Karpas-422 (cell line): ENCODE measurements at regions not wholly inside any gene's neighbourhood (a gene's known extent, or its start where the extent isn't known, plus 50 kb on each side); places are given as distances from the start of the nearest gene placed in this dataset.
"Not testable (repeated sequence)": the region's sequence is repeated elsewhere in the genome, so short reads cannot be mapped to it uniquely, and the experiment has no call there.

Experiments used
- DNase-seq: peaks from one replicate; pipeline ENCODE4 v3.0.0-alpha.2; 2015
- H2AFZ ChIP-seq: fragments of 200-600 bp; sonication (generic); 2 replicates; pipeline ENCODE4 v1.6.1; 2014; ENCODE audit warnings: antibody characterized with exemption, low read length, mixed read lengths
- H3K27ac ChIP-seq: fragments of 200-600 bp; sonication (generic); 2 replicates; pipeline ENCODE4 v1.5.1; 2014; ENCODE audit warnings: mild to moderate bottlenecking, low read length, moderate library complexity
- H3K27me3 ChIP-seq: fragments of 200-600 bp; sonication (generic); 2 replicates; pipeline ENCODE4 v1.6.1; 2014; ENCODE audit warnings: low read length, mixed read lengths
- H3K36me3 ChIP-seq: fragments of 200-600 bp; sonication (generic); 2 replicates; pipeline ENCODE4 v1.6.1; 2014; ENCODE audit warnings: low read length, mixed read lengths; ENCODE audit not compliant: insufficient read depth
- H3K4me1 ChIP-seq: fragments of 200-600 bp; sonication (generic); 2 replicates; pipeline ENCODE4 v1.6.1; 2014; ENCODE audit warnings: mild to moderate bottlenecking, low read length, mixed read lengths
- H3K4me2 ChIP-seq: fragments of 200-600 bp; sonication (generic); 2 replicates; pipeline ENCODE4 v1.6.1; 2014; ENCODE audit warnings: low read length, low read depth, mild to moderate bottlenecking; ENCODE audit not compliant: poor library complexity, severe bottlenecking
- H3K4me3 ChIP-seq: fragments of 200-600 bp; sonication (generic); 2 replicates; pipeline ENCODE4 v1.5.1; 2014; ENCODE audit warnings: mild to moderate bottlenecking, antibody characterized with exemption, low read length, mixed read lengths
- H3K79me2 ChIP-seq: fragments of 200-600 bp; sonication (generic); 2 replicates; pipeline ENCODE4 v1.6.1; 2014; ENCODE audit warnings: mild to moderate bottlenecking, low read length, mixed read lengths
- H3K9ac ChIP-seq: fragments of 200-600 bp; sonication (generic); 2 replicates; pipeline ENCODE4 v1.6.0; 2014; ENCODE audit warnings: low read length
- H3K9me2 ChIP-seq: fragments of 200-600 bp; sonication (generic), shearing (Covaris generic); replicated peaks from 2 replicates; pipeline ENCODE4 v1.6.0; 2014; ENCODE audit warnings: mild to moderate bottlenecking, low read length, moderate library complexity; ENCODE audit not compliant: insufficient read depth
- H3K9me3 ChIP-seq: fragments of 300-700, 200-600 bp; sonication (generic); 2 replicates; pipeline ENCODE4 v1.6.1; 2014; ENCODE audit warnings: low read length, mixed read lengths
- H4K20me1 ChIP-seq: fragments of 200-600 bp; sonication (generic); 2 replicates; pipeline ENCODE4 v1.6.1; 2014; ENCODE audit warnings: mild to moderate bottlenecking, antibody characterized with exemption, low read length, low read depth; ENCODE audit not compliant: insufficient read depth

DNA sequence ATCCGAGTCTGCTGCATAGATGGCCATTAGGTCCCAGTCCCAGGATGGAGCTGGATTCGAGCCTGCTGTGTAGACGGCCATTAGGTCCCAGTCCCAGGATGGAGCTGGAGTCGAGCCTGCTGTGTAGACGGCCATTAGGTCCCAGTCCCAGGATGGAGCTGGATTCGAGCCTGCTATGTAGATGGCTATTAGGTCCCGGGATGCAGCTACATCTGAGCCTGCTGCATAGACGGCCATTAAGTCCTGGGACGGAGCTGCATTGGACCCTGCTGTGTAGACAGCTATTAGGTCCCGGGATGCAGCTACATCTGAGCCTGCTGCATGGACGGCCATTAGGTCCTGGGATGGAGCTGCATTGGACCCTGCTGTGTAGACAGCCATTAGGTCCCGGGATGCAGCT is 112.2 kb upstream of the PPP2R3B start:
- not testable (repeated sequence) for H3K9me3 ChIP-seq, H3K9ac ChIP-seq, DNase-seq, H4K20me1 ChIP-seq, H2AFZ ChIP-seq, H3K36me3 ChIP-seq, H3K79me2 ChIP-seq, H3K4me2 ChIP-seq, H3K4me3 ChIP-seq, H3K9me2 ChIP-seq, H3K27me3 ChIP-seq, H3K27ac ChIP-seq, H3K4me1 ChIP-seq

DNA sequence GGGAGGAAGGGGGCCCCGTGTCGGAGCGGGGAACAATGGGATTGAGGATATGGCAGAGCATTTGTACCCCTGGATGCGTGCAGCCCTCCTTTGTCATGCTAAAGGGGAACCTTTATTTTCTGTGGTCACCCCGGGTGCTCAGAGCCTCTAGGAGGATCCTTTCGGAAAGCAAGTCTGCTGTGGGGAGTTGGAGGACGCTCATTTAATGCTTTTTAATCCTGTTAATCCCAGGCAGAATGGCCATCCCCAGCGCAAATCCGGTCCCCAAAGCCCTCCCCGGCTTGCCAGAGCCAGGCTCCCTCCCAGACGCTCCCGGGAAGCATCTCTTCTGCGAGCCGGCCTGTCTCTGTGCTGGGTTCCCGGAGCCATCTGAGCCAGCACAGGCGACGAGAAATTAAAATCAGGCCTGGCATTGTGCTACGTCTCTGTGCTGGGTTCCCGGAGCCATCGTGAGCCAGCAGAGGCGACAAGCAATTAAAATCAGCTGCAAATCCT is 113.2 kb upstream of the PPP2R3B start:
- H3K27me3 ChIP-seq: no peaks in the 10 kb centered on the region
- no peak overlapping the region for H3K4me2 ChIP-seq
- H3K9ac ChIP-seq: no peak overlapping the region
- no peaks in the 10 kb centered on the region for H3K79me2 ChIP-seq
- no peak for DNase-seq
- no peak overlapping the region for H3K27ac ChIP-seq
- H3K9me2 ChIP-seq: no peaks in the 10 kb centered on the region
- H3K36me3 ChIP-seq: no peaks in the 10 kb centered on the region
- no peaks in the 10 kb centered on the region for H4K20me1 ChIP-seq
- H2AFZ ChIP-seq: no peak overlapping the region
- H3K4me3 ChIP-seq: no peak overlapping the region
- H3K9me3 ChIP-seq: no peaks in the 10 kb centered on the region
- H3K4me1 ChIP-seq: no peaks in the 10 kb centered on the region

DNA sequence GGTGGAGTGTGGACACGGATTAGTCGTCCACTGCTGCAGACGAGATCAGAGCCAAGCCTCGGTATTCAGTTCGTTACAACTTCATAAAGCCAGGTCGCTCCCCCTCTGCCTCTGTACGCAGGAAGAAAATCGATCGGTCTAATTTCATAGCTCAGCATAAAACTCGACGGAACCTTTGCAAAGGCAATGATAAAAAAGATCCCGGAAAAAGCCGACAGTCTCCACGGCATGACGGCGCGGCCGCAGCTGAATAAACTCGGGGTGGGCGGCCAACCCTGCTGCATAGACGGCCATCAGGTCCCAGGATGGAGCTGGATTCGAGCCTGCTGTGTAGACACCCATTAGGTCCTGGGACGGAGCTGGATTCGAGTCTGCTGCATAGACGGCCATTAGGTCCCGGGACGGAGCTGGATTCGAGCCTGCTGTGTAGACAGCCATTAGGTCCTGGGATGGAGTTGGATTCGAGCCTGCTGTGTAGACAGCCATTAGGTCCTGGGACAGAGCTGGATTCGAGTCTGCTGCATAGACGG is 113.8 kb upstream of the PPP2R3B start:
- Histone ChIP-seq H3K9me3 (no peaks in the 10 kb centered on the region), H3K4me2 (no peak overlapping the region), H3K27ac (no peak overlapping the region), H3K4me1 (no peaks in the 10 kb centered on the region), H3K4me3 (no peak overlapping the region), H4K20me1 (no peaks in the 10 kb centered on the region), H3K27me3 (no peaks in the 10 kb centered on the region), H3K79me2 (no peaks in the 10 kb centered on the region), H3K9me2 (no peaks in the 10 kb centered on the region), H2AFZ (no peak overlapping the region), H3K36me3 (no peaks in the 10 kb centered on the region), H3K9ac (no peak overlapping the region)
- no peak for DNase-seq

DNA sequence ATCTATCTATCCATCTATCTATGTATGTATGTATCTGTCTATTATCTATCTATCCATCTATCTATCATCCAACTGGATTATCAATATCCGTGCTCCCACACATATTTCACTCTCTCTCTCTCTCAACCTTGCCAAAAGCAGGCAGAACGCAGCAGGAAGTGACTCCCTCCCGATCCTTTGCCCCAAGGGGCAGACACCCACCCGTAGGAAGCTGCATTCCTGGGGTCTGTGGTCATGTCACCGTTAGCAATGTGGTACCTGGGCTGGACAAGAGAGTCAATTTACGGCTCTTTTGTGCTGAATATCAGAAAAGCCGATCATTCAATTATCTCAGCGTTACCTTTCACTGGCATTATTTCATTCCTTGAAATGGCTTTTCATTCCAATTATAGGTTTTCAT is 119.6 kb upstream of the PPP2R3B start:
- no peak overlapping the region for H3K27ac ChIP-seq
- no peak overlapping the region for H3K4me3 ChIP-seq
- no peak overlapping the region for H2AFZ ChIP-seq
- no peaks in the 10 kb centered on the region for H3K4me1 ChIP-seq
- no peaks in the 10 kb centered on the region for H3K79me2 ChIP-seq
- no peaks in the 10 kb centered on the region for H3K9me3 ChIP-seq
- no peaks in the 10 kb centered on the region for H4K20me1 ChIP-seq
- no peak overlapping the region for H3K9ac ChIP-seq
- H3K4me2 ChIP-seq: no peak overlapping the region
- no peaks in the 10 kb centered on the region for H3K9me2 ChIP-seq
- H3K27me3 ChIP-seq: no peaks in the 10 kb centered on the region
- DNase-seq: no peak
- H3K36me3 ChIP-seq: no peaks in the 10 kb centered on the region

DNA sequence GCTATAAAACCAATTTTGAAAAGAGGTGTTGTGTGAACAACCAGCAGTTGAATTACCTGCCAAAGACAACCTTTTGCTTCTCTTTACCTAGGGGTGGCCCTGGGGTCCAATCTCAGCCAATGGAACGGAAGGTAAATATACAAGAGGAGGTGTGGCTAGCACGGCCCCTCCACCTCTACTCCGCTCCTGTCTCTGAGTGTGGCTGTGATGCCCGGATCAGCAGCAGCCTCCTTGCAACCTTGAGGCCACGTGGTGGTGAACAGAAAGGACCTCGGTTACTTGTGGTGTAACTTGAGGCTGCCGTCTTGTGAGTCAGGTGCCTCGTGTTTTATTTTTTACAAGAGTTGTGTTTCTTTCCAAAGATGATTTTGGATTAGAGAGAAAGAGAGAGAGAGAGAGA is 121.5 kb upstream of the PPP2R3B start:
- DNase-seq: no peak
- H4K20me1 ChIP-seq: no peaks in the 10 kb centered on the region
- H3K27me3 ChIP-seq: no peaks in the 10 kb centered on the region
- H3K4me3 ChIP-seq: no peak overlapping the region
- H3K4me2 ChIP-seq: no peak overlapping the region
- no peak overlapping the region for H3K27ac ChIP-seq
- no peaks in the 10 kb centered on the region for H3K9me3 ChIP-seq
- no peaks in the 10 kb centered on the region for H3K9me2 ChIP-seq
- no peaks in the 10 kb centered on the region for H3K79me2 ChIP-seq
- no peaks in the 10 kb centered on the region for H3K4me1 ChIP-seq
- no peak overlapping the region for H2AFZ ChIP-seq
- no peaks in the 10 kb centered on the region for H3K36me3 ChIP-seq
- no peak overlapping the region for H3K9ac ChIP-seq

DNA sequence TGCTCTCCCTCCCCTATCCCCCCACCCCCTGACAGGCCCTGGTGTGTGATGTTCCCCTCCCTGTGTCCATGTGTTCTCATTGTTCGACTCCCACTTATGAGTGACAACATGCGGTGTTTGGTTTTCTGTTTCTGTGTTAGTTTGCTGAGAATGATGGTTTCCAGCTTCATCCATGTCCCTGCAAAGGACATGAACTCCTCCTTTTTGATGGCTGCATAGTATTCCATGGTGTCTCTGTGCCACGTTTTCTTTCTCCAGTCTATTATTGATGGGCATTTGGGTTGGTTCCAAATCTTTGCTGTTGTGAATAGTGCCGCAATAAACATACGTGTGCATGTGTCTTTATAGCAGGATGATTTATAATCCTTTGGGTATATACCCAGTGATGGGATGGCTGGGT is 121.8 kb upstream of the SHOX start:
- H3K27ac ChIP-seq, H3K9ac ChIP-seq: not testable (repeated sequence)

DNA sequence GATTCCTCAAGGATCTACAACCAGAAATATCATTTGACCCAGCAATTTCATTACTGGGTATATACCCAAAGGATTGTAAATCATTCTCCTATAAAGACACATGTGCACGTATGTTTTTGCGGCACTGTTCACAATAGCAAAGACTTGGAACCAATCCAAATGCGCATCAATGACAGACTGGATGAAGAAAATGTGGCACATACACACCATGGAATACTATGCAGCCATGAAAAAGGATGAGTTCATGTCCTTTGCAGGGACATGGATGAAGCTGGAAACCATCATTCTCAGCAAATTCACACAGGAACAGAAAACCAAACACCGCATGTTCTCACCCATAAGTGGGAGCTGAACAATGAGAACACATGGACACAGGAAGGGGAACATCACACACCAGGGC is 119.5 kb upstream of the SHOX start:
- not testable (repeated sequence) for H4K20me1 ChIP-seq, H3K27me3 ChIP-seq, H3K9me2 ChIP-seq, H3K9me3 ChIP-seq, H3K27ac ChIP-seq, DNase-seq, H2AFZ ChIP-seq, H3K9ac ChIP-seq, H3K4me3 ChIP-seq, H3K36me3 ChIP-seq, H3K4me2 ChIP-seq, H3K79me2 ChIP-seq, H3K4me1 ChIP-seq

More for the DNA sequence above, 121.8 kb upstream of the SHOX start:
- DNase-seq, H3K4me1 ChIP-seq, H3K9me2 ChIP-seq, H3K9me3 ChIP-seq, H3K36me3 ChIP-seq, H4K20me1 ChIP-seq, H3K79me2 ChIP-seq, H3K27me3 ChIP-seq, H2AFZ ChIP-seq, H3K4me3 ChIP-seq, H3K4me2 ChIP-seq: not testable (repeated sequence)

DNA sequence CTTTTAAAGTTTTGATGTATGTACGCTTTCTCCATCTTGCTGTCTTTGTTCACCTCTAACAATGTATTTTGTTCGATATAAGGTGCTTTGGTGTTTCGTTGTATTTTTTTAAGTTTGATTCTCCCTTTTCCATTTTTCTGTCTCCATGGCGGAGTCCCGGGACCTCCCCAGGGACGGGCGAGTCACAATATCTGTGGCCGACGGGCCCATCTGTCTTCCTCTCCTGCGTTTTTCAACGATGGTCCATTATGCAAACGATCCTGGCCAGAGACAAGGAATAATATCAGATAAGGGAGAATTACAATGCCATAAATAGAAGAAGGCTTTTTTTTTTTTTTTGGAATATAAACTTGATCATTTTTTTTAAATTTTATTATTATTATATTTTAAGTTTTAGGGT is 112.3 kb upstream of the SHOX start:
- Histone ChIP-seq H3K27me3 (no peaks in the 10 kb centered on the region), H4K20me1 (no peaks in the 10 kb centered on the region), H3K36me3 (no peaks in the 10 kb centered on the region), H3K9me2 (no peaks in the 10 kb centered on the region), H3K27ac (no peak overlapping the region), H3K4me1 (no peaks in the 10 kb centered on the region), H3K9ac (no peak overlapping the region), H3K4me3 (no peak overlapping the region), H2AFZ (no peak overlapping the region), H3K4me2 (no peak overlapping the region), H3K79me2 (no peaks in the 10 kb centered on the region), H3K9me3 (no peaks in the 10 kb centered on the region)
- DNase-seq: no peak

DNA sequence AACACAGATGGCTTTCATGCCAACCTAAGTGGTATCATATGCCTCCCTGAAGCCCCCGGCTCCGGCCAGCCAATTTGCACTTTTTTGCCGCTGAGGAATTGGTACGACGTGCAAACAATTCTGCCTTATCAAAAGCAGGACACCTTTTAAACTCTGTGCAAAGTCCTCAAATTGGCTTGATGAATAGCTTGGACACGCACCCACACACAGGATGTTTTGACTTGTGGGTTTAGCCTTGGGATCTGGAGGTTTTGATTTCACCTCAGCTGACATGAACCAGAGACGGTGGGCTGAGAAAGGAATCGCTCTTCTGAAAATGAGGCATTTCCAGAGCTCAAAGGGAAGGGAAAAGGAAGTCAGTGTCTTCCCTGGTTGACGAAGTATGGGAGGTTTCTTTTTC is 110.8 kb upstream of the SHOX start:
- Histone ChIP-seq H3K9ac (no peak overlapping the region), H2AFZ (no peak overlapping the region), H3K9me3 (no peaks in the 10 kb centered on the region), H3K36me3 (no peaks in the 10 kb centered on the region), H3K27ac (no peak overlapping the region), H4K20me1 (no peaks in the 10 kb centered on the region), H3K27me3 (no peaks in the 10 kb centered on the region), H3K79me2 (no peaks in the 10 kb centered on the region), H3K4me1 (no peaks in the 10 kb centered on the region), H3K4me3 (no peak overlapping the region), H3K4me2 (no peak overlapping the region), H3K9me2 (no peaks in the 10 kb centered on the region)
- no peak for DNase-seq
